Tibial nerve (tissue), 4 donors: ENCODE measurements at regions not wholly inside any gene's neighbourhood (a gene's known extent, or its start where the extent isn't known, plus 50 kb on each side); places are given as distances from the start of the nearest gene placed in this dataset.
A peak's percentile ranks its signal among the peaks of the same experiment; 100 is the strongest.

Experiments used
- DNase-seq, 2 donors: peaks; one replicate each; pipeline ENCODE4 v3.0.0-alpha.2; 2019; ENCODE audit warnings: low spot score in 2 of 2
- H3K27ac ChIP-seq, 4 donors: fragments of 200-600 bp; sonication (generic) in 3 of 4; one replicate each; pipeline ENCODE4 v1.5.1; 2017 to 2019; ENCODE audit warnings: mild to moderate bottlenecking in 1 of 4
- H3K27me3 ChIP-seq, 2 donors: fragments of 200-600 bp; sonication (generic) in 1 of 2; one replicate each; pipeline versions ENCODE4 v1.5.1 to v1.6.0; 2017 to 2019
- H3K36me3 ChIP-seq, 3 donors: fragments of 200-600 bp; sonication (generic); one replicate each; pipeline ENCODE4 v1.5.1; 2018 to 2019
- H3K4me1 ChIP-seq, 4 donors: fragments of 200-600 bp; sonication (generic) in 3 of 4; one replicate each; pipeline ENCODE4 v1.5.1; 2017 to 2019
- H3K4me3 ChIP-seq, 4 donors: fragments of 200-600 bp; sonication (generic) in 3 of 4; one replicate each; pipeline ENCODE4 v1.5.1; 2017 to 2019; ENCODE audit warnings: mild to moderate bottlenecking in 1 of 4, moderate library complexity in 1 of 4
- H3K9me3 ChIP-seq, 4 donors: fragments of 200-600 bp; sonication (generic) in 3 of 4; one replicate each; pipeline ENCODE4 v1.5.1; 2017 to 2019
- EP300 ChIP-seq, 2 donors: sonication (generic); formaldehyde crosslinking; IDR thresholded peaks; one replicate each; pipeline ENCODE4 v1.6.1; 2017; ENCODE audit warnings: antibody characterized with exemption in 2 of 2, mild to moderate bottlenecking in 1 of 2
- POLR2A ChIP-seq, 2 donors: fragments of 450-650 bp; IDR thresholded peaks; one replicate each; pipeline ENCODE4 v1.6.1; 2017; ENCODE audit warnings: antibody characterized with exemption in 2 of 2, mild to moderate bottlenecking in 2 of 2, moderate library complexity in 2 of 2
- WGBS, 2 donors: methylation state at CpG; one replicate each; pipeline ENCODE4 v1.1.5; 2018; 5-methylcytosine and 5-hydroxymethylcytosine counted together
- TF ChIP-seq, protein P1 (sequence below), 5 experiments: fragments of 200-600 bp in 3 of 5; fragments of 450-650 bp in 2 of 5; sonication (generic) in 3 of 5; IDR thresholded peaks; one replicate each; pipeline ENCODE4 v1.5.1; 2016 to 2019; ENCODE audit warnings: antibody characterized with exemption in 5 of 5, mild to moderate bottlenecking in 3 of 5, moderate library complexity in 2 of 5

DNA sequence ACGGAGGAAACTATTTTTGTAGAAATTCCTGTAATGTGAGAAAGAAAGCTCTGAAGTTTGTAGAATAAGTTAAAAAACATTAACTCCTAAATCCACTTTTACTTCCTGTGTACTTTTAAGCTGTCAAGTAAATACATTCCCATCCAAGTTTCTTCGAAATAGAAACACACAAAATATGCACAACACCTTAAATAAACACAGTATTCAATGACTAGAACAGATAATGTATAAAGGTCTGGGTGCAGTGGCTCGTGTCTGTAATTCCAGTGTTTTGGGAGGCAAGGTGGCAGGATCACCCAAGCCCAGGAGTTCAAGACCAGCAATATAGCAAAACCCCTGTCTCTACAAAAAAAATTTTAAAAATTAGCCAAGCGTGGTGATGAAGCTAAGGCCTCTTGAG lies 121.9 kb upstream of the ODAD2 start:
- no peaks in the 10 kb centered on the region for H3K27me3 ChIP-seq
- H3K4me1 ChIP-seq = peaks cover 0 to 10% (median 0%) of the 10 kb centered on the region in 4 donors
- H3K36me3 ChIP-seq = no peaks in the 10 kb centered on the region
- H3K4me3 ChIP-seq = no peak overlapping the region
- TF ChIP-seq, protein P1, sequence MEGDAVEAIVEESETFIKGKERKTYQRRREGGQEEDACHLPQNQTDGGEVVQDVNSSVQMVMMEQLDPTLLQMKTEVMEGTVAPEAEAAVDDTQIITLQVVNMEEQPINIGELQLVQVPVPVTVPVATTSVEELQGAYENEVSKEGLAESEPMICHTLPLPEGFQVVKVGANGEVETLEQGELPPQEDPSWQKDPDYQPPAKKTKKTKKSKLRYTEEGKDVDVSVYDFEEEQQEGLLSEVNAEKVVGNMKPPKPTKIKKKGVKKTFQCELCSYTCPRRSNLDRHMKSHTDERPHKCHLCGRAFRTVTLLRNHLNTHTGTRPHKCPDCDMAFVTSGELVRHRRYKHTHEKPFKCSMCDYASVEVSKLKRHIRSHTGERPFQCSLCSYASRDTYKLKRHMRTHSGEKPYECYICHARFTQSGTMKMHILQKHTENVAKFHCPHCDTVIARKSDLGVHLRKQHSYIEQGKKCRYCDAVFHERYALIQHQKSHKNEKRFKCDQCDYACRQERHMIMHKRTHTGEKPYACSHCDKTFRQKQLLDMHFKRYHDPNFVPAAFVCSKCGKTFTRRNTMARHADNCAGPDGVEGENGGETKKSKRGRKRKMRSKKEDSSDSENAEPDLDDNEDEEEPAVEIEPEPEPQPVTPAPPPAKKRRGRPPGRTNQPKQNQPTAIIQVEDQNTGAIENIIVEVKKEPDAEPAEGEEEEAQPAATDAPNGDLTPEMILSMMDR (IDR thresholded peaks at IDR 0.05) = no peak
- TF ChIP-seq POLR2A (IDR thresholded peaks at IDR 0.05) (no peak), EP300 (IDR thresholded peaks at IDR 0.05) (no peak)
- no peaks in the 10 kb centered on the region for H3K9me3 ChIP-seq
- 54 to 71% methylated on average over 4 of the region's 4 CpGs for WGBS, 2 donors
- H3K27ac ChIP-seq = no peak overlapping the region
- no peak for DNase-seq

DNA sequence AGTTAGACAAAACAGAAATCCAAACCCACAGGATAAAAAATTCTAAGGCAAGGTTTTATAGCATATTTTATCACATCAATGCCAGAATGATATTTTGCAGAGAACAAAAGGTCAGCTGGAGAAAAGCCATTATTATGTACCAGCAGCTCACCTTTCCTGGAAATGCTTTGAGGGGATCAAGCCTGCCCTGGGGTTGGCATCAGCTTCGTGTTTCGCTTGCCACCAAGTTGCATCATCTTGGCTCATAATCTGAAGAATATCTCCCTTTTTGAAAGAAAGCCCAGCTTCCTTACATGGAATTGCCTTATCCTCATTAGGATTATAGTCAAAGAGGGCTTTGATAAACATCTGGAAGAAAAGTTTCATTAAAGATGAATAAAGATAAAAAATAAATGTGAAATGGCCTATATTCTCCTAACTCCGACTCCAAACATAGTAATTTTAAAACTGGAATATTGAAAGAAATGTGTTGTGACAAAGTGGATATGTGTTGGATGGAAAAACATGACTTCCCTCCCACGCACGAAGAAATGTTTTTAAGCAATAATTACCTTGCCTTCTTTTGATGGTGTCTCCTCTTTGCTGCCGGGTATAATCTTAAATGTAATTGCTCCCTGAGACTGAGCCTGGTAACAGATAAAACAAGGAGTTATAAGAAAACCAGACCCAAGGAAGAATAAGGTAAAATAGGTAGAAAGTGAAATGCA lies 121.3 kb upstream of the ODAD2 start:
- Histone ChIP-seq H3K27me3 (no peaks in the 10 kb centered on the region), H3K4me3 (no peak overlapping the region), H3K9me3 (no peaks in the 10 kb centered on the region), H3K36me3 (no peaks in the 10 kb centered on the region), H3K4me1 (peaks cover 0 to 8% (median 0%) of the 10 kb centered on the region in 4 donors), H3K27ac (no peak overlapping the region)
- no peak for DNase-seq
- peak in 1 of 2 donors; percentile 72 for TF ChIP-seq EP300 (IDR thresholded peaks at IDR 0.05)
- TF ChIP-seq, protein P1 (IDR thresholded peaks at IDR 0.05) = no peak
- WGBS, 2 donors = 45 to 49% methylated on average over 6 of the region's 6 CpGs

DNA sequence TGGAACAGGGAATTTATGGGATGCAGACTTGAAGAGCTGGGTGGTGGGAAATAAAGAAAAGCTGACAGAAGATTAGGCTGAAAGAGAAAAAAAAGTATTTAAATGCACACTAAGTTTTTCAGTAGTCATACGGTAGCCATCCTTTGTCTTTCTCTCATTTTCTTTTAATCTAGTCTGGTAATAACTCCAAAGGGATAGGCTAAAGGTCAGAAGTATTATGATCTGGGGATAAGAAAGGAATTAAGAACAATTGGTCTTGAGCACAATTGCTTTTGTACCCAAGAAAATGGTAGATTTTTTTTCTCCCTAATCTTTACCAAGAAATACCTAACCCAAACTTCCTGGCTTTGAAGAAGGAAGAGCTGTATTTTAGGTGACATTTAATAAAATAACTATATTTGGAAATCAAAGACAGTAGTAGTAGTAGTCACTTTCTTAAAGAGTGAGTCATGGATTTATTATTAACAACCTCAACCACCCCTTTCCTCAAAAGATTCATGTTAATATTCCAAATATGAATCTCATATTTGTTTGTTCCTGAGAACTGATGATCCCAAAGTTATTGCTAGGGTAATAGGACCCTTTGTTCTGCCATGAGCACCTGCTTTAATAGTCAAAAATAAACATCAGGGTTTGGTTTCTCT lies 120.2 kb upstream of the ODAD2 start:
- no peaks in the 10 kb centered on the region for H3K27me3 ChIP-seq
- 58 to 59% methylated on average over 1 of the region's 1 CpG for WGBS, 2 donors
- no peak for DNase-seq
- TF ChIP-seq POLR2A (IDR thresholded peaks at IDR 0.05) (no peak), EP300 (IDR thresholded peaks at IDR 0.05) (no peak)
- TF ChIP-seq, protein P1 (IDR thresholded peaks at IDR 0.05) = no peak
- no peaks in the 10 kb centered on the region for H3K9me3 ChIP-seq
- peaks cover 0 to 8% (median 0%) of the 10 kb centered on the region in 4 donors for H3K4me1 ChIP-seq
- no peak overlapping the region for H3K4me3 ChIP-seq
- H3K27ac ChIP-seq = no peak overlapping the region
- no peaks in the 10 kb centered on the region for H3K36me3 ChIP-seq

DNA sequence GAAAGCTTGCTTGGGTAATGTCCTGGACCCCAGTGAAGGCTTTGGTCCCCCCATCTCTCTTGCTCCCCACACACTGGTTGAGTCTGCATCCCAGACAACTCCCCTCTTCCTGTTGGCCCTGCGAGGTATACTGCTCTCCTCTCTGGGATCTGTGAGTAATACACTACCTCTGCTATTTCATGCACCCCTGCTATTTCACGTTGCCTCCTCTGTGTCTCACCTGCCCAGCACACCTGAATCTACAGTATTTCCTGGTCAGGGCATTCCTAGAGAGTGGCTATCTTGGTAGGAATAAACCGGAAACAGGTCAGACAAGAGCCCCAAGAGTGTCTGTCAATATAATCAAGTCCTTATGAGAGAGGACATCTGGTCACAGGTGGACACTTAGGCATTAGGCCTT lies 114.3 kb upstream of the ODAD2 start:
- 60 to 86% methylated on average over 3 of the region's 3 CpGs for WGBS, 2 donors
- Histone ChIP-seq H3K4me1 (no peaks in the 10 kb centered on the region), H3K36me3 (no peaks in the 10 kb centered on the region), H3K4me3 (no peak overlapping the region), H3K27ac (no peak overlapping the region), H3K27me3 (no peaks in the 10 kb centered on the region), H3K9me3 (no peaks in the 10 kb centered on the region)
- DNase-seq = no peak
- no peak for TF ChIP-seq EP300 (IDR thresholded peaks at IDR 0.05)
- TF ChIP-seq, protein P1 (IDR thresholded peaks at IDR 0.05) = no peak
- TF ChIP-seq POLR2A (IDR thresholded peaks at IDR 0.05) = no peak

- WGBS, 2 donors = 76 to 81% methylated on average over 2 of the region's 2 CpGs
- Histone ChIP-seq H3K4me3 (no peak overlapping the region), H3K9me3 (no peaks in the 10 kb centered on the region), H3K4me1 (no peaks in the 10 kb centered on the region), H3K36me3 (no peaks in the 10 kb centered on the region), H3K27ac (no peak overlapping the region), H3K27me3 (no peaks in the 10 kb centered on the region)
- TF ChIP-seq EP300 (IDR thresholded peaks at IDR 0.05) (no peak), POLR2A (IDR thresholded peaks at IDR 0.05) (no peak)
- TF ChIP-seq, protein P1 (IDR thresholded peaks at IDR 0.05) = no peak
- no peak for DNase-seq
These were observed 112.8 kb upstream of the ODAD2 start for GRCh38 chr10:28111712-28112111.
